Activated CD4-positive, alpha-beta T cell treated with anti-CD3 and anti-CD28 coated beads, Interleukin-2, amount 50 U/mL, for 16 hours (primary cell): ENCODE measurements at regions not wholly inside any gene's neighbourhood (a gene's known extent, or its start where the extent isn't known, plus 50 kb on each side); places are given as distances from the start of the nearest gene placed in this dataset.

Experiments used
- DNase-seq: peaks from one replicate; pipeline ENCODE4 v3.0.0-alpha.2; 2020

- no peak for DNase-seq
Measured at GRCh38 chr7:25864943-25865751, 286.9 kb upstream of the NFE2L3 start.

GRCh38 chr7:25868509-25868908, 283.5 kb upstream of the NFE2L3 start:
- no peak for DNase-seq

- no peak for DNase-seq
Measured at GRCh38 chr7:25870574-25870973, 281.4 kb upstream of the NFE2L3 start.

- DNase-seq: no peak
Measured at GRCh38 chr7:25876092-25876491, 275.9 kb upstream of the NFE2L3 start.

- no peak for DNase-seq
Measured at GRCh38 chr7:25877802-25878789, 273.9 kb upstream of the NFE2L3 start.

GRCh38 chr7:25879799-25880198, 272.2 kb upstream of the NFE2L3 start:
- DNase-seq: no peak

GRCh38 chr7:25881317-25882037, 270.5 kb upstream of the NFE2L3 start:
- no peak for DNase-seq

- no peak for DNase-seq
Measured at GRCh38 chr7:25882151-25882773, 269.7 kb upstream of the NFE2L3 start.

GRCh38 chr7:25884265-25884828, 267.7 kb upstream of the NFE2L3 start:
- no peak for DNase-seq

- DNase-seq: no peak
Measured at GRCh38 chr7:25885057-25885576, 266.9 kb upstream of the NFE2L3 start.

GRCh38 chr7:25886387-25887240, 265.4 kb upstream of the NFE2L3 start:
- DNase-seq: no peak

- DNase-seq: no peak
Measured at GRCh38 chr7:25887266-25887665, 264.7 kb upstream of the NFE2L3 start.

- no peak for DNase-seq
Measured at GRCh38 chr7:25887795-25888559, 264.0 kb upstream of the NFE2L3 start.

- DNase-seq: no peak
Measured at GRCh38 chr7:25889765-25890164, 262.2 kb upstream of the NFE2L3 start.

- no peak for DNase-seq
Measured at GRCh38 chr7:25891591-25891990, 260.4 kb upstream of the NFE2L3 start.

GRCh38 chr7:25893436-25893835, 258.6 kb upstream of the NFE2L3 start:
- DNase-seq: no peak

GRCh38 chr7:25894002-25894901, 257.7 kb upstream of the NFE2L3 start:
- DNase-seq: peak; percentile 62

GRCh38 chr7:25894902-25895791, 256.9 kb upstream of the NFE2L3 start:
- peak; percentile 73 for DNase-seq
